Aorta (tissue), 5 donors: ENCODE measurements at regions not wholly inside any gene's neighbourhood (a gene's known extent, or its start where the extent isn't known, plus 50 kb on each side); places are given as distances from the start of the nearest gene placed in this dataset.
A peak's percentile ranks its signal among the peaks of the same experiment; 100 is the strongest.

ENCODE experiments used
- ATAC-seq: fragments of 200-7000 bp; cut with Tn5 transposase; one replicate; pipeline ENCODE4 v1.9.1; 2022; ENCODE audit warnings: moderate library complexity; ENCODE audit not compliant: low FRiP score
- DNase-seq, 2 donors: peaks; one replicate each; pipeline ENCODE4 v3.0.0-alpha.2; 2020
- H3K27ac ChIP-seq, 2 donors: one replicate each; pipeline ENCODE4 v1.5.1; 2013; ENCODE audit warnings: low read length in 2 of 2, mild to moderate bottlenecking in 2 of 2, moderate library complexity in 2 of 2, control low read depth in 1 of 2, inconsistent platforms in 1 of 2, low read depth in 1 of 2
- H3K27me3 ChIP-seq, 2 donors: one replicate each; pipeline ENCODE4 v1.6.1; 2013; ENCODE audit warnings: control low read depth in 1 of 2, low read length in 1 of 2, mild to moderate bottlenecking in 1 of 2, moderate library complexity in 1 of 2; ENCODE audit not compliant: insufficient read depth in 2 of 2, control insufficient read depth in 1 of 2
- H3K36me3 ChIP-seq, 2 donors: one replicate each; pipeline ENCODE4 v1.6.1; 2013; ENCODE audit warnings: control low read depth in 1 of 2, low read length in 1 of 2, mild to moderate bottlenecking in 1 of 2; ENCODE audit not compliant: insufficient read depth in 2 of 2, control insufficient read depth in 1 of 2
- H3K4me1 ChIP-seq, 2 donors: one replicate each; pipeline ENCODE4 v1.6.1; 2013; ENCODE audit warnings: low read length in 2 of 2, control low read depth in 1 of 2, mild to moderate bottlenecking in 1 of 2, moderate library complexity in 1 of 2; ENCODE audit not compliant: insufficient read depth in 2 of 2, control insufficient read depth in 1 of 2
- H3K4me3 ChIP-seq, 2 donors: one replicate each; pipeline ENCODE4 v1.5.1; 2013; ENCODE audit warnings: low read length in 2 of 2, control low read depth in 1 of 2, mild to moderate bottlenecking in 1 of 2
- H3K9me3 ChIP-seq: one replicate; pipeline ENCODE4 v1.6.1; 2013; ENCODE audit warnings: mild to moderate bottlenecking, low read length; ENCODE audit not compliant: control insufficient read depth
- WGBS, 2 donors: extraction: QIAGEN DNeasy Blood & Tissue Kit; methylation state at CpG; one replicate each; pipeline ENCODE4 v1.1.7; 2013; 5-methylcytosine and 5-hydroxymethylcytosine counted together
- intact Hi-C, 2 donors: fragments of 100-400 bp; cut with DNase I; formaldehyde crosslinking; loops; one replicate each; pipeline versions ENCODE4 v1.14.2 to v1.15.0; 2022
- donor health status: healthy with polysubstance abuse.
- donor health status: Bipolar disorder and iron deficiency.
- donor health status: DM: no; HTN: no; CAD: no.
- donor health status: DM: no; HTN: no; CAD: no.
- donor health status: DM: yes; HTN: yes; CAD: no.

DNA sequence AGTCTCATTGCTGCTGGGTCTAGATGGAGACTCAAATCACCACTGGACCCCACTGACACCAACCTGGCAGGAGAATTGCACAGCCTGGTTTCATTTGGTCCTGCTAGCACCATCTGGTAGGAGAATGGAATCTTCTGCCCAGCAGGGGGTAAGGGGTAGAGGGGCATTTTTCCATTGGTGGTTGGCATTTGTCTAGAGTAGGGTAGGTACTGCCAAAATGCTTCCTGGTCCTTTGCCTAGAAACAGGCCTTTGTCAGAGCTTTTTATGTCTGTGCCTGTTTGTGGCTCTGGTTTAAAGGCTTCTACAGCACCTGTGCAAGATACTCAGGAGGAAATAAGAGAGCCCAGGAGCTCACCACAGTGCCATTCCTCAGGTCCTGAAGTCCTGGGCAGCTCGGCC lies 121.3 kb downstream of the KCTD12 start:
- 95 to 98% methylated on average over 1 of the region's 1 CpG for WGBS, 2 donors

DNA sequence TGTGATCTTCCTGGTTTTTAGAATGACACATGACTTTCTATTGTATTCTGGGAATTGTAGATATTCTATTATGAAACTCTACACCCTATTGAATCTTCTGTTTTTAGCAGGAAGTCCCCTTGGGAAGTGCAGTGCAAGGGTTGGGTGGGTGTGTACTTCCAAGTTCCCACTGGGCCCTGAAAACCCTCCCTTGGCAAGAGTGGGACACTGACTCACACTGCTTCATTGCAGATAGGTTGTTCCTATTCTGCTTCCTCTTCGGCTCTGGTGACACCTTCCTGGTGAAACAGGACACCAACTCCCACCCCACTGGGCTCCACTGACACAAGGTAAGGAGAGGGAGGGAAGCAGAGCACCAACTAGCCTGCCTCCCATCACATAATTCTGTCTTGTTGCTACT lies 121.8 kb downstream of the KCTD12 start:
- H3K4me3 ChIP-seq = no peak overlapping the region
- ATAC-seq (peak; percentile 86), DNase-seq (peak; percentile 75 to 77)
- intact Hi-C loops = no loop called here
- WGBS, 2 donors = 67 to 75% methylated on average over 1 of the region's 1 CpG
- H3K36me3 ChIP-seq = no peaks in the 10 kb centered on the region
- peaks cover 0 to 3% of the 10 kb centered on the region in 2 donors for H3K4me1 ChIP-seq
- no peaks in the 10 kb centered on the region for H3K27me3 ChIP-seq
- H3K27ac ChIP-seq = no peak overlapping the region
- H3K9me3 ChIP-seq = peaks cover 2% of the 10 kb centered on the region

More for the DNA sequence above, 121.3 kb downstream of the KCTD12 start:
- H3K9me3 ChIP-seq = peaks cover 2% of the 10 kb centered on the region
- DNase-seq = no peak
- no peak overlapping the region for H3K27ac ChIP-seq
- H3K4me3 ChIP-seq = no peak overlapping the region
- no peaks in the 10 kb centered on the region for H3K36me3 ChIP-seq
- H3K4me1 ChIP-seq = peaks cover 0 to 3% of the 10 kb centered on the region in 2 donors
- intact Hi-C loops = no loop called here
- no peak for ATAC-seq
- H3K27me3 ChIP-seq = no peaks in the 10 kb centered on the region

DNA sequence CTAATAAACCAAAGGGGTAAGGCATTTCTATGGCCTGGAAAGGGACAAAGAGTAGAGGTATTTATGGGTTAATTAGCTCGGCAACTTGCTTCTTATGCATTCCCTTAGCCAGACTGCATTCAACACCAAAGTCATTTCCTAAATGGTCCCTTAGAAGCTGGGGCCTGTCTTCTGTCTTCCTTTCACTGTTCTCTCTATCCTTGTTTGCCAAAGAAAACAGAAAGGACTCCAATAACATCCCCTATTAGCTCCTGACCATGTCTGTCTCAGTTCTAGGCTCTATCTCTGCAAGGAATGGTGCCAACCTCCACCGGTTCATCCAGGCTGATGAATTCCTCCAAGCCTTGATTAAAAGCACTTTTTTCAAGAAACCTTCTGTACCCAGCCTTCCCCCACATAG lies 123.5 kb downstream of the KCTD12 start:
- WGBS, 2 donors = 7 to 10% methylated on average over 2 of the region's 2 CpGs
- H3K4me3 ChIP-seq = no peak overlapping the region
- ATAC-seq (peak; percentile 39), DNase-seq (no peak)
- no peak overlapping the region for H3K27ac ChIP-seq
- H3K9me3 ChIP-seq = no peaks in the 10 kb centered on the region
- no peaks in the 10 kb centered on the region for H3K27me3 ChIP-seq
- peaks cover 0 to 3% of the 10 kb centered on the region in 2 donors for H3K4me1 ChIP-seq
- intact Hi-C loops = no loop called here
- H3K36me3 ChIP-seq = no peaks in the 10 kb centered on the region

DNA sequence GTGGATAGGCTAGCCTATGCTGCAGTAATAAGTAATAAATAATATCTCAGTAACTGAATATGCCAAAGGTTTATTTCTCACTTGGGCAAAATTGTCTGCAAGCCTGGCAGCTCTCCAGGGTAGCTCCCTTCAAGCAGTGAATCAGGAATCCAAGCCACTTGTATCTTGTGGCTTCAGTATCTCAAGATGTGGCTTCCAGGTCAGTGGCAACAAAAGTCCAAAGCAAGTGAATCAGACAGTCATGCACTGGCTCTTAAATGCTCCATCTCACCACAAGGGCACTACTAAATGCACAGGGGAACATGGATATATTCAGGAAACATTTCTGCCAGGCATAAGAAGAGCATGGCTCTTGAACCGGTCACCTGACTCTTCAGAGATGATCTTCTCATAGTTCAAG lies 126.3 kb downstream of the KCTD12 start:
- ATAC-seq (no peak), DNase-seq (no peak)
- H3K4me1 ChIP-seq = peaks cover 0 to 3% of the 10 kb centered on the region in 2 donors
- no peaks in the 10 kb centered on the region for H3K36me3 ChIP-seq
- H3K27ac ChIP-seq = no peak overlapping the region
- 99 to 100% methylated on average over 1 of the region's 1 CpG for WGBS, 2 donors
- H3K4me3 ChIP-seq = no peak overlapping the region
- intact Hi-C loops = no loop called here
- no peaks in the 10 kb centered on the region for H3K9me3 ChIP-seq
- no peaks in the 10 kb centered on the region for H3K27me3 ChIP-seq

DNA sequence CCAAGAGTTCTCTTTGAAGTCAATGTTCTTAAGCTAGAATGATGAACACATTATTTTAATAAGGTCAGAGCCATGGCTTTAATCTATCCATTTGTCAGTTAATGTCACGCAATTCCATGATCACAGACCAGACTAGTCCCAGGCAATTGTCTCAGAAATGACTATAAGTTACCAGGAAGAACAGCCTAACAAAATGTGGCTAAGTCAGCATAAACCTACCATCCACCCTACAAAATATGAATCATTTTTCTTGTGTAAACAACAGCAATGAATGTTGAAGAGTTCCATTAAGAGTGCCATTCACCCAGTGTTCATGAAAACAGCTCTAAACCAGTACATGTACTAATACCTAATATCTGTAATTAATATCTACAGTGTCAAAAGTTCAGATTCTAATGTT lies 127.5 kb downstream of the KCTD12 start:
- DNase-seq = no peak
- no peaks in the 10 kb centered on the region for H3K9me3 ChIP-seq
- WGBS, 2 donors = 78 to 81% methylated on average over 1 of the region's 1 CpG
- no peaks in the 10 kb centered on the region for H3K27me3 ChIP-seq
- no peak overlapping the region for H3K27ac ChIP-seq
- no peak overlapping the region for H3K4me3 ChIP-seq
- ATAC-seq = no peak
- no peaks in the 10 kb centered on the region for H3K36me3 ChIP-seq
- intact Hi-C loops = no loop called here
- peaks cover 0 to 3% of the 10 kb centered on the region in 2 donors for H3K4me1 ChIP-seq

DNA sequence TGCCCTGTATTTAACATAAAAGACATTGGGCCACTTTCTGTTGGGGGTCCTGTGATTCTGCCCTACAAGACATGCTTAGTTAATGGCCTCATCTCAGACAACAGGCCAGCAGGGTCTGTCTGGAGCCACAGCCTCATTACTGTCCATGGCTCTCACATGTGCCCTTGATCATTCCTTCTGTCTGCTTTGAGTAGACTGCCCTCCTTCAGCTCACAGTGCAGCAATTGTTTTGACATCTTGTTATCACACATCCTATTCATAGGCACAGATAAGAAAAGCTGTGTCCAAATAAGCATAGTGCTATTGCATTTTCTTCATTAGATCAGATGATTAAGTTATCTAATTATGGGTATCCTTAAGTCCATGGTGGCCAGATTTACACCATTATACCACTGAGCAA lies 127.9 kb downstream of the KCTD12 start:
- Histone ChIP-seq H3K4me1 (peaks cover 0 to 3% of the 10 kb centered on the region in 2 donors), H3K4me3 (no peak overlapping the region), H3K27me3 (no peaks in the 10 kb centered on the region), H3K36me3 (no peaks in the 10 kb centered on the region), H3K27ac (no peak overlapping the region), H3K9me3 (no peaks in the 10 kb centered on the region)
- intact Hi-C loops = no loop called here
- ATAC-seq (no peak), DNase-seq (no peak)

DNA sequence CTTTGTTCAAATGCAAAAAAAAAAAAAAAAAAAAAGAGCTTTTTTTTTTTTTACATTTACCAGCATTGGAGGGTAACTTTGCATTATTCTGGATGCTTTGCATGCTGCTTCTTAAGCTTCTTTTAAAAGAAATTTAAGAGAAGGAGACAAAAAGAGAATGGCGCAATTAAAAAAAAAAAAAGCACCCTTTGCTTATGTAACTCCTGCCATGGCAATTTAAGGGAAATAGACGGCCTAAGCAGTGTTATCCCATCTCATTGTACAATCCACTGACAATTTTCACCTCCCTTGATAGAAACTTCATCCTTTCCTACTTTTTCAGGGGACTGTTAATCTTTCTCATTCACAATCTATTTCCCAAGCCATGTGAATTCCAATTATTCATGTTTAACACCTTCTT lies 129.8 kb downstream of the KCTD12 start:
- WGBS, 2 donors = 87 to 96% methylated on average over 2 of the region's 2 CpGs
- H3K27me3 ChIP-seq = no peaks in the 10 kb centered on the region
- intact Hi-C loops = no loop called here
- no peaks in the 10 kb centered on the region for H3K36me3 ChIP-seq
- H3K9me3 ChIP-seq = no peaks in the 10 kb centered on the region
- no peak for DNase-seq
- ATAC-seq = no peak
- no peak overlapping the region for H3K4me3 ChIP-seq
- no peak overlapping the region for H3K27ac ChIP-seq
- no peaks in the 10 kb centered on the region for H3K4me1 ChIP-seq

DNA sequence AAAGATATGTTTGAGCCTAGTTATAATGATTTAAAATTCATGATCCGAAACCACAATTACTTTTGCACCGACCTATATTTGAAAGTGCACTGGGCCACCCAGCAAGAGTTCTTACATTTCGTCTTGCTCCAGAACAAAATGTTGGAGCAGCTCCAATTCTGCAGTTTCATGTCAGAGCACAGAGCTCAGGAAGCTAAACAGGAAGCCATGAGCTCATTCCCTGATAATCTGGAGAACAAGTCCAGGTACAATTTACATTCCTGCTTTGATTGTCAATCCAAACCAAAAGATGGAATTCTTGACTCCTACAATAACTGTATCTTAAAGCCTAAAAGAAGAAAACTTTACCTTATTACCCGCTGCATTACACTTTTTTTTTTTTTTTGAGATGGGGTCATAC lies 131.8 kb downstream of the KCTD12 start:
- DNase-seq = no peak
- Histone ChIP-seq H3K9me3 (no peaks in the 10 kb centered on the region), H3K36me3 (no peaks in the 10 kb centered on the region), H3K4me3 (no peak overlapping the region), H3K4me1 (no peaks in the 10 kb centered on the region), H3K27ac (no peak overlapping the region), H3K27me3 (no peaks in the 10 kb centered on the region)
- ATAC-seq = no peak
- intact Hi-C loops = no loop called here
- WGBS, 2 donors = 53 to 58% methylated on average over 4 of the region's 4 CpGs

DNA sequence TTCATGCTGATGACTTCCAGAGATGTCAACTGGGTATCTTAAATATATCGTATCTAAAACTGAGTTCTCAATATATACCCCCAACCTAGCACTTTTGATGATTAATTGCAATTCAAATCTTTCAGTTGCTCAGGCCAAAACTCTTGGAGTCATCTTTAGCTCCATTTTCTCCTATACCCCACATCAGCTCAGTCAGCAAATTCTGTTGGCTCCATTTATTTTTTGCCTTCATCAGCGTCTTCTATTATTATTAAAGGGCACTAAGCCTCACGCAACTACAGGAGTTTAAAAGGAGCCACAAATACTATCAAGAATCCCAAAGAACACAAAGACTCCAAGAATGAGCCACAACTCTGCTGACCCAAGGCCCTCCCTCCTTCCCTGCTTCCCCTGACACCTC lies 134.9 kb downstream of the KCTD12 start:
- Histone ChIP-seq H3K9me3 (no peaks in the 10 kb centered on the region), H3K27me3 (no peaks in the 10 kb centered on the region), H3K27ac (no peak overlapping the region), H3K4me3 (no peak overlapping the region), H3K4me1 (no peaks in the 10 kb centered on the region), H3K36me3 (no peaks in the 10 kb centered on the region)
- DNase-seq (no peak), ATAC-seq (no peak)
- WGBS, 2 donors = 85 to 89% methylated on average over 3 of the region's 3 CpGs
- intact Hi-C loops = no loop called here
